Adipocyte (in vitro differentiated cells): ENCODE measurements at regions not wholly inside any gene's neighbourhood (a gene's known extent, or its start where the extent isn't known, plus 50 kb on each side); places are given as distances from the start of the nearest gene placed in this dataset.

Source experiments
- DNase-seq: peaks from one replicate; pipeline ENCODE4 v3.0.0-alpha.2; 2015; ENCODE audit warnings: low read depth
- H3K27me3 ChIP-seq: replicated peaks from 2 replicates; pipeline ENCODE4 v1.7.0; 2013; ENCODE audit warnings: mild to moderate bottlenecking, low read length, moderate library complexity; ENCODE audit not compliant: control insufficient read depth, insufficient read depth
- H3K36me3 ChIP-seq: 2 replicates; pipeline ENCODE4 v1.7.0; 2013; ENCODE audit warnings: low read length, mild to moderate bottlenecking, moderate library complexity; ENCODE audit not compliant: control insufficient read depth, insufficient read depth, severe bottlenecking
- H3K4me1 ChIP-seq: 2 replicates; pipeline ENCODE4 v1.7.0; 2013; ENCODE audit warnings: mild to moderate bottlenecking, low read length, moderate library complexity; ENCODE audit not compliant: control insufficient read depth, insufficient read depth
- H3K4me3 ChIP-seq: 2 replicates; pipeline ENCODE4 v1.7.0; 2013; ENCODE audit warnings: mild to moderate bottlenecking, low read length, moderate library complexity
- H3K9ac ChIP-seq: 2 replicates; pipeline ENCODE4 v1.7.0; 2013; ENCODE audit warnings: mild to moderate bottlenecking, low read length, moderate library complexity
- H3K9me3 ChIP-seq: 2 replicates; pipeline ENCODE4 v1.7.0; 2013; ENCODE audit warnings: mild to moderate bottlenecking, low read length, moderate library complexity; ENCODE audit not compliant: control insufficient read depth

GRCh38 chr5:15260356-15261268 lies 239.4 kb upstream of the FBXL7 start:
- no peaks in the 10 kb centered on the region for H3K27me3 ChIP-seq
- no peak for DNase-seq
- peak overlapping the region; percentile 2 for H3K4me3 ChIP-seq
- H3K9ac ChIP-seq: no peak overlapping the region
- no peaks in the 10 kb centered on the region for H3K36me3 ChIP-seq
- no peaks in the 10 kb centered on the region for H3K9me3 ChIP-seq
- peaks cover 18% of the 10 kb centered on the region for H3K4me1 ChIP-seq

DNA sequence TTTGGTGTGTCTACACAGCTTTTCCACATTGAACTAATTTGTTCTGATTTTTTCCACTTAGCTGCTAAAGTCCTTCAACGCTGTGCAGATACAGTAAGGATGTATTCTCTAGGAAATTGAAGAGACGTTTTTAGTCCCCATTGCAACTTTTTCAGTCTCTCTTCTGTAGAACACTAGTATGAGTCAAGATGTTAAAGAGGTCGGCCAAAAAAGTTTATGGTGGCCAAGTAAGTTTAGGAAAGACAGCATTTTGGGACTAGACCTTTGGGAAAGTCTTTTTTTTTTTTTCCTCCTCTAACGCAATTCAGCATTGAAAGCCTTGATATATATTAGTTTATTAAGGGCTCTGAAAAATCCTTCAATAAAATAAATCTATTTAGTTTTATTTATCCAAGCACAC lies 243.5 kb upstream of the FBXL7 start:
- H3K27me3 ChIP-seq: no peaks in the 10 kb centered on the region
- H3K4me3 ChIP-seq: no peak overlapping the region
- peaks cover 15% of the 10 kb centered on the region for H3K4me1 ChIP-seq
- no peak overlapping the region for H3K9ac ChIP-seq
- no peak for DNase-seq
- H3K9me3 ChIP-seq: no peaks in the 10 kb centered on the region
- no peaks in the 10 kb centered on the region for H3K36me3 ChIP-seq

DNA sequence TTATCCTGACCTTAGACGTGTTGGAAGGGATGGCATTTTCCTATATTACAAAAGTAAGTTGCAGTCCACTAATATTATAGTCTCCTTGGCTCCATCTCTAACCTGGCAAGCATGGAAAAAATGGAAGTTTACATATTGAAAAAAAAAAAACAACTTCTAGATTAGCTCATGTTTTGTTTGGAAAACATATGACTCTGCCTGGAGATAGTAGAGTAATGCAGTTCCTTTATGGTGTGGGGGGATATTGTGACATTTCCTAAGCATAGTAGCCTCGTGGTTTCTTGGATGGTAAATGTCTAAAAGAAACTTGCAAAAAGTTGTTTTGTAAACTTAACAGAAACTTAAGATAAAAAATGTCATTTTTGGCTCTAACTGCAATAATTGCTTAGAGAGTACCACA lies 244.4 kb upstream of the FBXL7 start:
- Histone ChIP-seq H3K36me3 (no peaks in the 10 kb centered on the region), H3K27me3 (no peaks in the 10 kb centered on the region), H3K4me3 (no peak overlapping the region), H3K9ac (no peak overlapping the region), H3K4me1 (peaks cover 6% of the 10 kb centered on the region), H3K9me3 (no peaks in the 10 kb centered on the region)
- DNase-seq: no peak

GRCh38 chr5:15254607-15255006 lies 245.4 kb upstream of the FBXL7 start:
- Histone ChIP-seq H3K27me3 (no peaks in the 10 kb centered on the region), H3K4me3 (no peak overlapping the region), H3K36me3 (no peaks in the 10 kb centered on the region), H3K9ac (no peak overlapping the region), H3K9me3 (no peaks in the 10 kb centered on the region), H3K4me1 (no peaks in the 10 kb centered on the region)
- DNase-seq: no peak

DNA sequence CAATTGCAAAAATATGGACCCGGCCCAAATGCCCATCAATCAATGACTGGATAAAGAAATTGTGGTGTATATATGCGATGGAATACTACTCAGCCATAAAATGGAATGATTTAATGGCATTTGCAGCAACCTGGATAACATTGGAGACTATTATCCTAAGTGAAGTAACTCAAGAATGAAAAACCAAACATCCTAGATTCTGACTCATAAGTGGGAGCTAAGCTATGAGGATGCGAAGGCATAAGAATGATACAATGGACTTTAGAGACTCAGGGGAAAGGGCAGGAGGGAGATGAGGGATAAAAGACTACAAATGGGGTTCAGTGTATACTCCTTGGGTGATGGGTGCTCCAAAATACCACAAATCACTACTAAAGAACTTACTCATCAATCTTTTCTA lies 247.6 kb upstream of the FBXL7 start:
- no peaks in the 10 kb centered on the region for H3K27me3 ChIP-seq
- no peaks in the 10 kb centered on the region for H3K36me3 ChIP-seq
- no peaks in the 10 kb centered on the region for H3K9me3 ChIP-seq
- no peaks in the 10 kb centered on the region for H3K4me1 ChIP-seq
- H3K4me3 ChIP-seq: no peak overlapping the region
- H3K9ac ChIP-seq: no peak overlapping the region
- no peak for DNase-seq

DNA sequence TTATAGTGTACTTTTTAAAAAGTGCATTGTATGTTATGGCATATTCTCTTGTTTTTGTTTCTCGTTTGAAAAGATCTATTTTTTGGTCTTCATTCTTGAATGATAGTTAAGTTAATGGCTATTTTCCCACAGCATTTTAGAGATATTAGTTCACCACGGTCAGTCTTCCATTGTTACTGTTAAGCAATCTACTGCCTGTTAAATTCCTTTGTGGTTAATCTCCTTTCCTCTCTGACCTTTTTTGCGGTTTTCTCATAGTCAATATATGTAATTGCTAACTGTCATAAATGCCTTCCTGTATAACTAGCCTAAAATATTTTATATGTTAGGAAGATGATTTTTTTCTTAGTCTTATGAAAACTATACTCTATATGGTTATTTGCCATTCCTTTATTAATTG lies 250.8 kb upstream of the FBXL7 start:
- H3K36me3 ChIP-seq: no peaks in the 10 kb centered on the region
- DNase-seq: peak; percentile 10
- H3K9me3 ChIP-seq: peaks cover 18% of the 10 kb centered on the region
- peaks cover under 1% of the 10 kb centered on the region for H3K4me1 ChIP-seq
- H3K4me3 ChIP-seq: no peak overlapping the region
- H3K27me3 ChIP-seq: no peaks in the 10 kb centered on the region
- H3K9ac ChIP-seq: no peak overlapping the region

- peaks cover 18% of the 10 kb centered on the region for H3K9me3 ChIP-seq
- no peaks in the 10 kb centered on the region for H3K36me3 ChIP-seq
- no peaks in the 10 kb centered on the region for H3K27me3 ChIP-seq
- H3K9ac ChIP-seq: no peak overlapping the region
- H3K4me1 ChIP-seq: peaks cover 4% of the 10 kb centered on the region
- H3K4me3 ChIP-seq: no peak overlapping the region
- no peak for DNase-seq
These were observed 251.2 kb upstream of the FBXL7 start for GRCh38 chr5:15248731-15249130.

- Histone ChIP-seq H3K36me3 (no peaks in the 10 kb centered on the region), H3K4me3 (no peak overlapping the region), H3K9ac (no peak overlapping the region), H3K9me3 (peaks cover 18% of the 10 kb centered on the region), H3K27me3 (no peaks in the 10 kb centered on the region), H3K4me1 (peaks cover 7% of the 10 kb centered on the region)
- DNase-seq: no peak
These were observed 254.1 kb upstream of the FBXL7 start for GRCh38 chr5:15245913-15246312.

DNA sequence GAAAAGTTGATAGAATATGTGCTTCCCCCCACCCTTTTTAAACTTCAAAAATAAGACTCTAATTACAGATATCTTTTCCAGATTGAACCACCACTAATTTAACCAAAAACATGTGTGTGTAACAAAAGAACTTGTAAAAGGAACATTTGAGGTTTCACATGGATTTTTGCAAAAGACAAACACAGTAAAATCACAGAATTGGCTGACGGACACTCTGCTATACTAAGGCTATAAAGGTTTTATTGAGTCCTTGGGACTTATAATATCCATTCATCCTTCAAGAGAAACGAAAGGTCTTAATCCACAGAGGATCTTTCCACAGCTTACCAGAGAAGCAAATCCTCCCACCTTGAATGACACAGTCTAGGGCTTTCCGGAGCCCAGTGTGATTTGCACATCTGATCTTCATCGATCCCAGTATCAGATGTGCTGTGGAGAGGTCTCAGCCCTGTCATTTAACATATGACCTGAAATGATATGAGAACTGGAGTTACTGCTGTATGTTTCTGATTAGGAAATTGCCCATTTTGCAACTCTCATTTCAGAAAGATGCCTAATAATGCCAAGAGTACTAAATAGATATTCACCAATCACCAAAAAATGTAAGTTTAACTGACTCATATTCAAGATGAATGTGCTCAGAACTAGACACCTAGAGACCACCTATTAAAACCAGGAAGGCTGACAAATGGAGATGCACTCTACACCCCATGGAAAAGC lies 256.5 kb upstream of the FBXL7 start:
- Histone ChIP-seq H3K4me1 (peaks cover 7% of the 10 kb centered on the region), H3K4me3 (no peak overlapping the region), H3K9me3 (peaks cover 26% of the 10 kb centered on the region), H3K36me3 (no peaks in the 10 kb centered on the region), H3K27me3 (no peaks in the 10 kb centered on the region), H3K9ac (no peak overlapping the region)
- DNase-seq: no peak

GRCh38 chr5:15241216-15241821 lies 258.7 kb upstream of the FBXL7 start:
- Histone ChIP-seq H3K9me3 (peaks cover 20% of the 10 kb centered on the region), H3K36me3 (no peaks in the 10 kb centered on the region), H3K27me3 (no peaks in the 10 kb centered on the region), H3K4me1 (peaks cover 7% of the 10 kb centered on the region), H3K9ac (no peak overlapping the region), H3K4me3 (no peak overlapping the region)
- no peak for DNase-seq

DNA sequence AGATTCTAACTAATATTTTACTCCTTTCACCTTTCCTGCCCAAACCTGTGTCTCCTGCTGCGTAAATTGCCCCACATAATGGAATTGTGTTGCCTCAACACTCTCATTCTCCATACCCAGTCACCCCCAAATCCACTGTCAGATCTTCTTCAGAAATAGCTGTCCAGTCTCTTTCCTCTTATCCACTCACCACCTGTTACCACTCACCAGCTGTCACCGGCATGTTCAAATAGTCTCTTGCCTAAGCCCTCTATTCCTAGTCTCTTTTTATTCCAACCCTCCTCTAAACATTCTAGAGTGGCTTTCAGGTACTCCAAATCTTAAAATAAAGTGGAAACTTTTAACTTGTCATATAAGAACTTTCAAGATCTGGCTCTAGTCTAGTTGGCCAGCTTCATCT lies 262.0 kb upstream of the FBXL7 start:
- no peak overlapping the region for H3K4me3 ChIP-seq
- H3K9me3 ChIP-seq: peaks cover 8% of the 10 kb centered on the region
- H3K36me3 ChIP-seq: no peaks in the 10 kb centered on the region
- H3K4me1 ChIP-seq: no peaks in the 10 kb centered on the region
- no peaks in the 10 kb centered on the region for H3K27me3 ChIP-seq
- no peak overlapping the region for H3K9ac ChIP-seq
- DNase-seq: no peak
